Esophagus squamous epithelium (tissue), 4 donors: ENCODE measurements at regions not wholly inside any gene's neighbourhood (a gene's known extent, or its start where the extent isn't known, plus 50 kb on each side); places are given as distances from the start of the nearest gene placed in this dataset.
"Not testable (repeated sequence)": the region's sequence is repeated elsewhere in the genome, so short reads cannot be mapped to it uniquely, and the experiment has no call there.

Experiments used
- POLR2A ChIP-seq, 4 donors: fragments of 450-650 bp; IDR thresholded peaks; one replicate each; pipeline ENCODE4 v1.6.1; 2017; ENCODE audit warnings: antibody characterized with exemption in 4 of 4, mild to moderate bottlenecking in 4 of 4, moderate library complexity in 3 of 4
- TF ChIP-seq, protein P1 (sequence below), 6 experiments: fragments of 450-650 bp in 4 of 6; fragments of 200-600 bp in 2 of 6; sonication (generic) in 2 of 6; IDR thresholded peaks; one replicate each; pipeline ENCODE4 v1.5.1; 2016 to 2019; ENCODE audit warnings: antibody characterized with exemption in 6 of 6, mild to moderate bottlenecking in 4 of 6, moderate library complexity in 4 of 6

DNA sequence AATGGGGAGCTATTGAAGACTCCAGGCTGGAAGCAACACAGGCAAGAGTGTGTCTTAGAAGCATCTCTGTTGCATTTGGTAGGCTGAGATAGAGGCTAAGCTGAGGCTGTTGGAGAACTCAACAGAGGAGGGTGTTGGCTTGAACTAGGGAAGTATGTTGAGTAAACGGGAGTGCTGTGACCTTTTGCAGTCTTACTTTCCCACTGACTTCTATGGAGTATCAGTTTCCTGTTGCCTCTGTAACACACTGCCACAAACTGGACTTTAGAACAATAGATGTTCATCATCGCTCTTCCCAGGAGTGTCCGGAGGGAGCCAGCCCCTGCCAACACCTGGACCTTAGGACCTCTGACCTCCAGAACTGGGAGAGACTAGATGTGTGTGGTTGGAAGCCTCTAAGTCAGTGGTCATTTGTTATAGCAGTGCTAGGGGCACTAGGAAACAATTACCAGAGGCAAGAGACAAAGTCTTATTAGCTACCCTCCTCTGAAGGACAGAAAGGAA, 192.1 kb upstream of the ZNF469 start:
- TF ChIP-seq POLR2A (IDR thresholded peaks at IDR 0.05), result not testable (repeated sequence)
- TF ChIP-seq, protein P1, sequence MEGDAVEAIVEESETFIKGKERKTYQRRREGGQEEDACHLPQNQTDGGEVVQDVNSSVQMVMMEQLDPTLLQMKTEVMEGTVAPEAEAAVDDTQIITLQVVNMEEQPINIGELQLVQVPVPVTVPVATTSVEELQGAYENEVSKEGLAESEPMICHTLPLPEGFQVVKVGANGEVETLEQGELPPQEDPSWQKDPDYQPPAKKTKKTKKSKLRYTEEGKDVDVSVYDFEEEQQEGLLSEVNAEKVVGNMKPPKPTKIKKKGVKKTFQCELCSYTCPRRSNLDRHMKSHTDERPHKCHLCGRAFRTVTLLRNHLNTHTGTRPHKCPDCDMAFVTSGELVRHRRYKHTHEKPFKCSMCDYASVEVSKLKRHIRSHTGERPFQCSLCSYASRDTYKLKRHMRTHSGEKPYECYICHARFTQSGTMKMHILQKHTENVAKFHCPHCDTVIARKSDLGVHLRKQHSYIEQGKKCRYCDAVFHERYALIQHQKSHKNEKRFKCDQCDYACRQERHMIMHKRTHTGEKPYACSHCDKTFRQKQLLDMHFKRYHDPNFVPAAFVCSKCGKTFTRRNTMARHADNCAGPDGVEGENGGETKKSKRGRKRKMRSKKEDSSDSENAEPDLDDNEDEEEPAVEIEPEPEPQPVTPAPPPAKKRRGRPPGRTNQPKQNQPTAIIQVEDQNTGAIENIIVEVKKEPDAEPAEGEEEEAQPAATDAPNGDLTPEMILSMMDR (IDR thresholded peaks at IDR 0.05), result not testable (repeated sequence)
